HG03354 (cell line): ENCODE measurements at regions not wholly inside any gene's neighbourhood (a gene's known extent, or its start where the extent isn't known, plus 50 kb on each side); places are given as distances from the start of the nearest gene placed in this dataset.
"Not testable (repeated sequence)": the region's sequence is repeated elsewhere in the genome, so short reads cannot be mapped to it uniquely, and the experiment has no call there.

Experiments used
- ATAC-seq: cut with Tn5 transposase; IDR thresholded peaks from one replicate; pipeline ENCODE4 v1.9.1; 2021; ENCODE audit warnings: mild to moderate bottlenecking; ENCODE audit not compliant: unreplicated experiment, poor library complexity, severe bottlenecking

DNA sequence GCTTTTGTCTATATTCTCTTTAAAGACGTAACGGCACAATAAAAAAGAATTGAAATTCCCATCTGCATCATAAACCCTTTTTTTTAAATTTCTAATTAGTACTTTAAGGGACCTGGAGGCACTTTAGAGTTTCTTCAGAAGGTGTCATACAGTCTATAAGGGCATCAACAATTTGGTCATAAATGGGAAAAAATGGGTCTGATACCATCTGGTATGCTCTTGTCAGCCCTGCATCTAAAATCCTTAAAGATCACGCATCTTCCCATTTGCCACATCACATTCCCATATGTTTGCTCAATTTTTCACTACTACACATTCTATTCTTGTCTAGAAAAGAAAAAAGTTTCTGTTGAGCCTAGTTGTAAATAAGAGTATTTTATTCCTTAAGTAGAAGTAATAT lies 53.8 kb downstream of the COX7C start:
- ATAC-seq, result no peak

DNA sequence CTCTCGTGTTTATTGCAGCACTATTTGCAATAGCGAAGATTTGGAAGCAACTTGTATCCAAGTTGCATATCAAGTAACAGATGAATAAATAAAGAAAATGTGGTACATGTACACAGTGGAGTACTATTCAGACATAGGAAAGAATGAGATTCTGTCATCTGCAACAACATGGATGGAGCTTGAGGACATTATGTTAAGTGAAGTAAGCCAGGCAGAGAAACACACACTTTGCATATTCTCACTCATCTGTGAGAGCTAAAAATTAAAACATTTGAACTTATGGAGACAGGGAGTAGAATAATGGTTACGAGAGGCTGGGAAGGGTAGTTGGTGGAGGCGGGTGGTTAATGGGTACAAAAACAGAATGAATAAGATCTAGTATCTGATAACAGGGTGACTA lies 56.3 kb downstream of the COX7C start:
- ATAC-seq, result no peak

DNA sequence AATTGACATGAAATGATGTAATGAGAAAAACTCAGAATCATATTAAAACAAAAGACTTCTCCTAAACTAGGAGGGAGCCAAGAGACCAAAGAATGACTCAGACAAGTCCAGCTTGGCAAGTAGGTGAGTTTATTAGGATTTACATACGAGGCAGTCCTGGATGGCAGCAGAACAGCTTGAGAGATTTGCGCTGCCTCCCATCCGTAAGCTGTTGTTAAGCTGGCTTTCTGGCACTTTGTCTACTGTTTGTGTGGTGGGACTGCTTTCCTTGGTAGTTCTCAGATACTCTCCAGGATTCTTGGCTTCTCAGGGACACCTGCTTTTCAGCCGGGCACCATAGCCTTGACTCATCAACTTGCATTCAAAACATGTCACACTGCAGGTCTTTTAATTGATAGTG lies 57.6 kb downstream of the COX7C start:
- ATAC-seq, result no peak

DNA sequence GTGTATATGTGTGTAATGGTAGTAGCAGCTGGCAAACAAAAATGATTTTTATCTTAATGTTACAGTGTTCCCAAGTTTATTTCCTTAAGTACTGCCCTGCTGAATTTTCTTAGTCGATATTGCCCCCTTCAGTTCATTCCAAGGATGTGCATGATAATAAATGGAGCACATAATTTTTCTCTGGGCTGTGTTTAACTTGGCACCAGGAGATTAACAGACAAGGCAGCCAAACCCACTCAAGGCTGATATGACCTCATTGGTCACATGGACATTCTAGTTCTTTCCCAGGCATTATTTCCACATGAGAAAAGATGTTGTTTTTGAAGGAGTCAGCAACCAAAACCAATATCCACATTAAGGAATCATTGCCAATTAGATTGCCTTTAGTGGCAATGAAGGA lies 61.8 kb downstream of the COX7C start:
- peak; percentile 72 for ATAC-seq

DNA sequence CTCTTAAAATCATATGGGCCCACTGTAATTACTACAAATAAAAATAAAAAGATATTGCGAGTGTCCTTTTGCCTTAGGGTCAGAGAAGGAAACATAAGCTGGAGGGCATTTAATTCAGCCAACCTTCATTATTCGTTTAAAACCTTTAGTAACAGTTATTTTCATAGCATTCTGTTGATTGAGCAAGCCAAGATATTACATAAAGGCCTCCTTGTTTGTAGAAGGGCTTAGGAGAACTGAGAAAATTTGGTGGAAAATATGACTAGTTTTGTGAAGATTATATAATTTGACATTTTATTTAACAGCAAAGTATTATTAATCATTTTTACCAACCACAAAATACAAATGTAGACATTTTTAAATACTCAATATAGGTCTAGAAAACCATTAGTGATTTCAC lies 62.2 kb downstream of the COX7C start:
- ATAC-seq, result no peak

DNA sequence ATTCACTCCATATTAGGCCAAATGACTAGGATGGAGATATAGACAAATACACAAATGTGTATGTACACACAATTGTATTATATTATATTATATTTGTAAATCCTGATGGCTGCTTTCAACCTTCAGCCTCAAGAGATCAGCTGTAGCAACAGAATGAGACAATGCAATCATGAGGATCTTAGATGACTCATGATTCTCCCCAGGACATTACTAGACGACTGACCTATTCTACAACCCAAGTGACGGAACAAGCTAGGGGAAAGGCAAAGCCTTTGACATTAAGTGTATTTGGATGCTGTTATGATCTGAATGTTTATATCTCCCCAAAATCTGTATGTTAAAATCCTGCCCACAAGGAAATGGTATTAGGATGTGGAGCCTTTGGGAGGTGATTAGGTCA lies 66.5 kb downstream of the COX7C start:
- no peak for ATAC-seq

DNA sequence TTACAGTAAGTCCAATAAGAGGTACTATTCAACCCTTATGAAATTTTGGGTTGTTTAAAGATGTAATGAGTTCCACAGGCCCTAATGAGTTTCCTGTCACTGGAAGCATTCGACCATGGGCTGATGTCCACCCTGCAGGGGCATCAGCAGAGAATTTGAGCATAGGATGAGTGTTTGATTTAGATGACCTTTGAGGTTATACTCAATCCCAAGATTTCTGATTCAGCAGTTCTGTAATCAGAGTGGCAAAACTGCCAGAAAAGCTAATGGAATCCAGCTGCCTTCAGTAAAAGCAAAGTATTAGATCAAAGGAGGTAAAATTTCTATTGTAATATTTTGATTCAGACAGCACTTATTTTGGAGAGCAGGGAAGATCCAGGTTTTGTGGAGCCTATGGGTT lies 68.3 kb downstream of the COX7C start:
- ATAC-seq, result no peak

DNA sequence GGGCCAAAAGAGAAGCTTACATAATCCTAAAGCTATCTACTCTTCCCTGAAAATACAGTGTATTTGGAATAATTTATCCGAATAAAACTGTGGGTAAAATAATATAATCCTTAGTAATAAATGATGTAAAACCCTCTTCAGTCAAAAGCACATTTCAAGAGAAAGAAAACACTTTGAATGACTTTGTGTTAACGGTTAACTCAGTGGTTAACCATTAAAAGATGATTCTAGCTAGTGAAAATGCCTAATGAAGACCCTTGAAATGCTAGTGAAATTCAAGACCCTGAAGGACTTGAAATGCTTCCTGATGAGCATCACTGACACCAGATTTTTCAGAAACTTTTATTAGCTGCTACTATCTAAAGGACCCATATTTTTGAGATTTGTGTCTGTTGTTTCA lies 70.7 kb downstream of the COX7C start:
- ATAC-seq, result no peak

DNA sequence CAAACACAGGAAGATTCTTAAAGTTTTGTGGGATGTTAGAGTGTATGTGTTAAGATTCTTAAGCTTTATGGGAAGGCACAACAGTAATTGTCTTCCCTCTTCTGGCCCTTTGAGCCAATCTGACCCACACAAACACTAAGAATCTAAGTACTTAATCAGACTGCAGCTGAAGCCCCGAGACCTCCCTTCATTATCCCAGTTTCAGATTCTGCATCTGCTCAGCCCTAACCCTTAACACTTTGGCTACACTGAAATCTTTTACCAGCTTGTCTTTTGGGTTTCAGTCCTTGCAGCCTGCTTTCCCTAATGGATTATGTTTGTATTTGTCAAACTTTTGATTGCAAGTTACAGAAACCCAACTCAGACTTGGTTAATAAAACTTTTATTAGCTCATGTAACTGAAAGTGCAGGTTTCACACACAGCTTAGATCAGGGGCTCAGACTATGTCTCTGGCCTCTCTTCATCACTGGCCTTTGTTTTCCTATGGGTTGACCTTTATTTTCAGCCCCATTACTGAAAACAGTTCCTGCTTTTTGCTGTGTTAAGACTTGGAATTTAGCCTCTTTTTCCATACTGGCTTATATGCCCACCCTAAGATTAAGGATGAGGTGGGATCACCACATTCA lies 71.5 kb downstream of the COX7C start:
- peak; percentile 42 for ATAC-seq

DNA sequence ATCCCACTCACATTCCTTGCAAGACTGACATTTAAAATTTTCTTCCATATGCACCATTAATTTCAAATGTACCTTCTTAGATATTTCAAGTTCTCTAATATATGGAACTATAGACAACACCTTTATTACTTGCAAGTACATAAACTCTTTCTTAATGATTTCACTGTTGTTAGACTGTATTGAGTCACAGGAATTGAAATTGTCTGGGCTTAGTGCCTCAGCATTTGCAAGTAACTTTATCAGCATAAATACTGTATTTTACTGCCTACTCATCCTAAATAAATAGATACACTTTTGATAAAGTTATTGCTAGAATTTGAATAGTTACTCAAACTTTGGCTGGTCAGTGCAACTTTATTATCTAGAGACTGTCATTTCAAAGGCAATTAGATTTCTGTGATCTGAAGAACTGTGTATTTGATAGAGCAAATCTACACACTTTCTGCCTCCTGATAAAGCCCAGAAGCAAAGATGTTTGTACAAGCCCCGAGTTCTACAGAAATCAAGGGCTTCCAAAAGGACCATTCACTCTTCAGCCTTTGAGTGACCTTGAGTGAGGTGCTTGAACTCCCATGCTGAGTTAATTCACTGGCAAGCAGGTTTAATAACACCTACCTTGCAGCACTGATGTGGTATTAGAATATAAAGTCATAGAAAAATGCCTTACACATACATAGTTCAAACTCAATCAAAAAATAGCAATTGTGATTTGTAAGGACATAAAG lies 91.6 kb downstream of the COX7C start:
- ATAC-seq, result no peak

DNA sequence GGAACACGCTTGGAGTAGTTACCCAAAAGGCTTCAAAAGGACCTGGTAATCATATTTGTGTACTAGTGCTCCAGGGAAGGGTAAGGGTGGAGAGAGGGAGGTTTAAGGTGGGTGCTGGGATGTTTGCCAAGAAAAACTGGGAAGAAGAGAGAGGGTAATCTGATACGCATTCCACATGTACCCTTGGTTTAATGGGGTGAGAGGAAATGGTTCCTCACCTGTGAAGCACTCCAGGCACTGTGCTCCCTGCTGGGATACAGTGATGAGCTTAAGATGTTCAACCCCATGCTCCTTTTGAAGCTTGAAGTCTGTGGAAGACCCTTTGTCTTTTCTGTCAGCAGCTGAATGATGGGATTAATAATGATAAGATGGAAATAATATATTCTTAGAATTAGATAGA lies 98.4 kb downstream of the COX7C start:
- no peak for ATAC-seq

DNA sequence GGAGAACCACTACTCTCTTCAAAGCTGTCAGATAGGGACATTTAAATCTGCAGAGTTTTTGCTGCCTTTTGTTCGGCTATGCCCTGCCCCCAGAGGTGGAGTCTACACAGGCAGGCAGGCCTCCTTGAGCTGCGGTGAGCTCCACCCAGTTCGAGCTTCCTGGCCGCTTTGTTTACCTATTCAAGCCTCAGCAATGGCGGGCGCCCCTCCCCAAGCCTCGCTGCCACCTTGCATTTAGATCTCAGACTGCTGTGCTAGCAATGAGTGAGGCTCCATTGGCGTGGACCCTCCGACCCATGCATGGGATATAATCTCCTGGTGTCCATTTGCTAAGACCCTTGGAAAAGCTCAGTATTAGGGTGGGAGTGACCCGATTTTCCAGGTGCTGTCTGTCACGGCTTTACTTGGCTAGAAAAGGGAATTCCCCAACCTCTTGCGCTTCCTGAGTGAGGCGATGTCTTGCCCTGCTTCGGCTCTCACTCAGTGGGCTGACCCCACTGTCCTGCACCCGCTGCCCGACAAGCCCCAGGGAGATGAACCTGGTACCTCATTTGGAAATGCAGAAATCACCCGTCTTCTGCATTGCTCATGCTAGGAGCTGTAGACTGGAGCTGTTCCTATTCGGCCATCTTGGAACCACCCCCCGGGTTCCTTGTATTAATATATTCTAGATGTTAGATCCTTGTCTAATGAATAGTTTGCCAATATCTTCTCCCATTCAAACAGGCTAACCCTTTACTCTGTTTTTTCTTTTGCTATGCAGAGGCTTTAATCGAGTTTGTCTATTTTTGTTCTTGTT lies 113.8 kb downstream of the COX7C start:
- not testable (repeated sequence) for ATAC-seq

DNA sequence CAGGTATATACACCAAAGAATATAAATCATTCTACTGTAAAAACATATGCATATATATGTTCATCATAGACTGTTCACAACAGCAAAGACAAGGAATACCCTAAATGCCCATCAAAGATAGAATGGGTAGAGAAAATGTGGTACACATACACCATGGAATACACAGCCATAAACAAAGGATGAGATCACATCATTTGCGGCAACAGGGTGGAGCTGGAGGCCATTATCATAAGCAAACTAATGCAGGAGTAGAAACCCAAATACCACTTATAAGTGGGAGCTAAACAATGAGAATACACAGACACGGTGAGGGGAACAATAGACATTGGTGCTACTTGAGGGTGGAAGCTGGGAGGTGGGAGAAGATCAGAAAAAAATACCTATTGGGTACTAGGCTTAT lies 117.6 kb downstream of the COX7C start:
- no peak for ATAC-seq

DNA sequence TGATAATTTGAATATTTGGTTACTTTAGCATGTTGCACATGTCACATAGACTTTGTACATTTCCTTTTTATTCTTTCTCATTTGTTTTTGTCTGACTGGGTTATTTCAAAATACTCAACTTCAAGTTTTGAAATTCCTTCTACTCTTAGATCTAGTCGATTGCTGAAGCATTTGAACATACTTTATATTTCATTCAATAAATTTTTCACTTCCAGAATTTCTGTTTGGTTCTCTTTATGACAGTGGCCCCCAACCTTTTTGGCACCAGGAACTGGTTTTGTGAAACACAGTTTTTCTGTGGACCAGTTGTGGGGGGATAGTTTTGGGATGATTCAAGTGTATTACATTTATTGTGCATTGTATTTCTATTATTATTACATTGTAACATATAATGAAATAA lies 119.8 kb downstream of the COX7C start:
- no peak for ATAC-seq

DNA sequence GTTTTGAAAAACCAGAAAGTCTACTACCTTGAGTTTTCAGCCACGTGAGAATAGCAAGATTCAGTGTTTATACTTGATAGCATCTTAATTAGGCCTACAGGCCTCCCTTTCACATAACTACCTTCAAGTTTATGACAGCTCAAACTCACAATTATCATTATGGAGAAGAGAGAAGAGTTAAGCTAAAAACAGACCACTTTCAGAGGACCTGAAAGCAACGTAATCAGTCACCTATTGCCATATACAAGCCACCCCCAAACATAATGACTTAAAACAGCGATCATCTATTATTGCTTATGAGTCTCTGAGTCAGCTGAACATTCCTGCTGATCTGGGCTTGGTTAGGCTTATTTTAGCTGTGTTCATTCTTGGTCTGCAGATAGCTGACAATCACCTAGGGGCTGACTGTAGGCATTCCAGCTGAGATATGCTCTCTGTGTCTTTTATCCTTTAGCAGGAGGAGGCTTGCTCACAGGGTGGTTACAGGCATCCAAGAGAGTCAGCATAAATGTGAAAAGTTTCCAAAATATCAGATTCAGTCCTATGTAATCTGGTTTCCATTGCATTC lies 130.9 kb downstream of the COX7C start:
- no peak for ATAC-seq

DNA sequence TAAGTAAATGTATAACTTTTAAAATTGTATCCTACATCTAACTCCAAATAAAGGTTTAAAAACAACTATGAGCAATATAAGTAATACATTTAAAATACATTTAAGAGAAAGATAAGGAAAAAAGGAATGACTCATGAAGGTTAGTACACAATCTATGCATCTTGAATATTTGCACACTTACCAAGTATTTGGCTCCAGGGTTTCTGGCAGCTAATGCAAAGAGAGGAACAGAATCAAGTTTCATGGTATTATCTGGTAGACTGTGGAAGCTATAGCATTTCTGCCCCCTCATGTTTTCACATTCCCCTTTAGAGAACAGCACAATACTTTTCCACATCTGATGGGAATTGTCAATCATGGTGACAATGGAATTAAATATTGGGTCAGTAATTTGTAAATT lies 132.1 kb downstream of the COX7C start:
- ATAC-seq, result no peak

DNA sequence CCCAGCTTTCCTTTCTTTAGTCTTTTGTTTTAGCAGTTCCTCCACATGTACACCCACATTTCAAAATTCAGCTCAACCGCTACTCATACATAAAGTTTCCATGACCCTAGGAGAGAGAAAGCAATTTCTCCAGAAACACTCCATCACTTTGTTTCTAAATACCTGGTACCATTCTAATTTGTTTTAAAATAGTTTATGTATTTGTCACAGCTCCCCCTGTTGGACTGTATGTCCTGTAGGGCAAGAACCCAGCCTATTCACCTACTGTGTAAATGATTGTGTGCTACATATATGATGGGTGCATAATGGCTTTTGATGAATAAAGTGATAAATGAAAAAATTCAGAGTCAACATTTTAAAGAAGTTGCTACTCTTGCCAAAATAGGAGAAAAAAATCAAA lies 139.1 kb downstream of the COX7C start:
- no peak for ATAC-seq

DNA sequence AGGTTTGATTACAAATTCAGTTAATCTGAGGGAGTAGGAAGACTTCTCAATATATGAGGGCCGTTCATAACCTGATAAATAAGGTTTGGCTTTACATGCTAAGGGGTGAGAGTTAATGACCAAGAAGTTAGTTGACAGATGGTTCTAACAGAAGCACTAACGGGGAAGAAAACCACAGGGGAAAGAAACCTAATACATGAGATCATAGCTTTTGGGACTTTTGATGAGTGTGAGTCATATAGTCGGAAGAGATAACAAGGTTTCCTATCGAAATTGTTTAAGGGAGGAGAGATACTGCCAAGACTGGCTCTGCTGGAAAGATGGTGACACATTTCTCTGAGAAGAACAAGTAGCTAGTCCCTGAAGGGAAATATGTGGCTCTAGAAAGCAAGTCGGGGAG lies 140.1 kb downstream of the COX7C start:
- no peak for ATAC-seq

DNA sequence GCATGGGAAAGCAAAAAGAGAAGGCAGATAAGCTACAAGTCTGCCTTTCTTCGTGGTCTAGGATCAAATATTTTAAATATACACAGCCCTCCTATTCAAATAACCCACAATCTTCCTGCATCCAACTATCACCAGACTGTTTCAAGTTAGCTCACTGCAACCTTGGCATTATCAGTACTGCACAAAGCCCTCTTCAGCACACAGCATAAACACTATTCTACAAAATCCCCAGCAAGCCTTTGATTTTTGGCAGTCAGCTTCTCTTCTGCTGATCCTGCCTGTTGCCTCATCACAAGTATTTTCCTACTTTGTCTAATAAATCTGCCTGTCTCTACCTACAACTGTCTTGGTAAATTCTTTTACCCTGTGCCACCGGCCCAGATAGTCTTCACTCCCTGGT lies 142.9 kb downstream of the COX7C start:
- no peak for ATAC-seq

DNA sequence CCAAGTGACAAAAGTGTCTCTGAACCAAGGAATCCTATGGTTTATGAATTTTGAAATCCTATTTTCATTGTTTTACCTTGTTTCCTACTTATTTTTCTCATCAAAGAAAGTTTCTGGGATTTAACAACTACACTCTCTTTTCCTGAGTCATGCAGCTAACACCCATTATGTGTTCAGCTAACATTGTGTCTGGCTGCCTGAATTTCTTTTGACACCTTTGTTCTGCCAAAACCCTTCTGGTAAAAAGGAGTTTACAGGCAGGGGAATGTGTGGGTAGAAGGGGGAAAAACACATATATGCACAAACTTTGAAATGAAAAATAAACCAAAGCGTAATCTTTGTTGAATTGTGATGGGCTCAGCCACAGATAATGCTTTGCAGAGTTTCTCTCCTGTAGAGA lies 146.2 kb downstream of the COX7C start:
- no peak for ATAC-seq
